NCI-H2196 treated with DMSO at 0.1 percent for 48 hours (cell line): ENCODE measurements at regions not wholly inside any gene's neighbourhood (a gene's known extent, or its start where the extent isn't known, plus 50 kb on each side); places are given as distances from the start of the nearest gene placed in this dataset.

Experiments
- DNase-seq: peaks from one replicate; lab custom pipeline; 2025; ENCODE audit not compliant: unreplicated experiment; lab: John Stamatoyannopoulos, UW

DNA sequence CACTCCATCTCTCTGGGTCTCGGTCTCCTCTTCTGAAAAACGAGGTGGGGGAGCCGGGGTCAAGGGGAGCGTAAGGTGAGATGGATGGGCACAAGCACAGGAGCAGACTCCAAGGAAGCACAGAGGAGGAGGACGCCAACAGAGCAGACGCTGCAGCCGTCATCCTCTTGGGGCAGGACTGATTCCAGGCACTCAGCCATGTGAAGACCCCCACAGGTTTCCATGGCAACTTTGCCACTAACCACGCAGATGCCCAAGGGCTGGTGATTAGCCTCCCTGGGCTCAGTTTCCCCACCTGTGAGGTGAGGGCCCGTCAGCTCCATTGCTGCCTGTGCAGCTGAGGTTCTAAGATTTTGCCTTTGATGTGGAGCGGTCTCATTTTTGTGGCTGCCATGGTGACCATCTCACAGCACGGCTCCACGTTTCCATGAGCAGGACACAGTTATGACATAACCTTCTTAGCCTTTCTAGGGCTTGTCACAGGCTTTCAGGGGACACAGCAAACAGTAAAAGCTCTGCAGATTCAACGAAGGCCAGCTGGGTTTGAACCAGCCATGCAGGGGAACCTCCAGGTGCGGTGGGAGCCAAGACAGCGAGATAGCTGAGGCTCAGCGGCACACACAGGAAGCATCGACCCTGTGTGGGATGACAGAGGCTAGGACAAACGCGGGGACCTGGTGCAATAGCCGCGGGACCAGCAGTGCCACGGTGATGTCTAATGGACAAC is 170.3 kb downstream of the NUP210 start:
- no peak for DNase-seq

DNA sequence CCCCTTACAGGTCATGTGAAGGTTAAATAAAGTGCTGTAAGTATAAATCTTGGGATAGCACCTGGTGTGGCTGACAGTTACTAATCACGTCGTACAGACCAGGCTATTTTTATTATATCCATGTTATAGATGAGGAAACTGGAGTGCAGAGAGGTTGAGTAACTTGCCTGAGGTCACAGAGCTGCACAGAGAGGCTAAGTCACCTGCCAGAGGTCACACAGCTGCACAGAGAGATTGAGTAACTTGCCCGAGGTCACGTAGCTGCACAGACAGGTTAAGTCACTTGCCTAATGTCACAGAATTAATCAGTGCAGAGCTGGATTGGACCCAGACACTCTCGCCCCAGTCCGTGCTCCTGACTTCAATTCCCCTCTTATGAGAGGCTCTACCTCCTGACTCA is 171.5 kb downstream of the NUP210 start:
- no peak for DNase-seq

DNA sequence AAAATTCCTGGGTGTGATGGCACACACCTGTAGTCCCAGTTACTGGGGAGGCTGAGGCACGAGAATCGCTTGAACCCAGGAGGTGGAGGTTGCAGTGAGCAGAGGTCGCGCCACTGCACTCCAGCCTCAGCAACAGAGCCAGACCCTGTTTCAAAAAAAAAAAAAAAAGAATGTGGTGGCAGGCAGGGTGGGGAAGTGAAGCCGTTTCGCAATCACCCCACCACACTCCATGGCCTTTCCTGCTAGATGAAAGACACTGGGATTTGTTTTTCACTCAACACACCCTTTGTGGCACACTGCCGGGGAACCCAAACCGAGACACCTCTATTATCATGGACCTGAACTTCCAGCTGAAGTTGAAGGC is 172.4 kb upstream of the IQSEC1 start:
- no peak for DNase-seq

DNA sequence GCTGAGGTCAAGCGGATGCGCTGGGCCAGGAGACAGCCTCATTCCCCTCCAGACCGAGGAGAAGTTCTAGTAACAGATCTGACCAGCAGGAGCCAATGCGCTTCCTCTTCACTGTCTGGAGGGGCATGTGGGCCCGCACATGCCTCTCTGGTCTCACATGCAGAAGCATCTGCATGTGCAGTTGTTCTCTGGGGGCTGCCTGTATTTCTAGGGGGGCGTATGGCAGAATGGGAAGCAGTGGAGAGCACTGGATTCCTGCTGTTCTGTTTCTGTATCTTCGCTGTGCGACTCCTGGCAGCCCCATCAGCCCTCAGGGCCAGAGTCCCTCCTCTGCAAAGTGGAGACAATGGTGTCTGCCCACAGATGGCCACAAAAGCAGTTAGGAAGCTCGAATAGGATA is 170.4 kb upstream of the IQSEC1 start:
- no peak for DNase-seq

DNA sequence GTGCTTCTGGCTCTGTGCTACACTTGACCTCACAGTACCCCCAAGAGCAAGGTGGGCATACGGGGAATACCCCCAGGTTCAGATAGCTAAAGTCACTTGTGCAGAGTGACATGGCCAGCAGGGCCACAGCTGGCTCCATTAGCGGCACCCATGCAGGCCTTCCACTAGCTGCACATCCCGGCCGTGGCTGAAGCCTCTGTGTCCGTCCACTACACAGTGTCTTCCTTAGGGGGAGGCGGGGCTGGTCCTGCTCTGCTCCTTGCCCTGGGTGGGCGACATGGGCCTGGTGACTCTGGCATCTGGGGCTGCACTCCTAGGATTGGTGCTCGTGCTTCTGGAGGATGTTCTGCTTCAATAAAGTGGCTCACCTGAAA is 169.1 kb upstream of the IQSEC1 start:
- DNase-seq: no peak

DNA sequence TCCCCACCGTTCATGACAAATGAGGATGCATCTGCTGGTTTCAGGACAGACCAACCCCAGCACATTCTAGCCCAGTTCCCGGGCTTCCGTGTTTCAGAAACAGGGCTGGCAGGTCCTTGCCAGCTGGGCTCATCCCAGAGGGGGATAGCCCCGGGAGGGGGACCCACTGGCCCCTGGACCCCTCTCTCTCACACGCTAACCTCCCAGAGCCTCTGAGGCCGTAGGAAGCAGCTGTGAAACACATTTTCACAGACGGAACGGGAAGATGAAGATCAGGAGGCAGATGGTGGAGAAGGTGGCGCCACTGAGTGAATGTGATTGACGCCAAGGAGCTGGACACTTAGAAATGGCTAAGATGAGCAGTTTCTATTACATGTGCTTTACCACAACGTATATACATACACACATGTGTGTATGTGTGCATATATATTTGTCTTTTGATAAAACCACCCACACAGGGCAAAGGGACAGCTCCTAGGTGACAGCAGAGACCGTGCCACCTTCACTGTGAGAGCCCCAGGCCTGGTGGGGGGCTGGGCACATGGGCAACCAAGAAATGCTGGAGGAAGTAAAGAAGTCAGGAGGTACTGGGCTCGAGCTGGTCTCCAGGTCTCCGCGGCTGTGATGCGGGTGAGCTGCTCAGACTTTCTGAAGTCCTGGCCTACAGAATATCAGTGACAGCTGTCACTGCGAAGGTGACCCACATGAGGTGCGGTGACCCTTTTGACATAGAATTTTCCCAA is 168.6 kb upstream of the IQSEC1 start:
- DNase-seq: no peak

DNA sequence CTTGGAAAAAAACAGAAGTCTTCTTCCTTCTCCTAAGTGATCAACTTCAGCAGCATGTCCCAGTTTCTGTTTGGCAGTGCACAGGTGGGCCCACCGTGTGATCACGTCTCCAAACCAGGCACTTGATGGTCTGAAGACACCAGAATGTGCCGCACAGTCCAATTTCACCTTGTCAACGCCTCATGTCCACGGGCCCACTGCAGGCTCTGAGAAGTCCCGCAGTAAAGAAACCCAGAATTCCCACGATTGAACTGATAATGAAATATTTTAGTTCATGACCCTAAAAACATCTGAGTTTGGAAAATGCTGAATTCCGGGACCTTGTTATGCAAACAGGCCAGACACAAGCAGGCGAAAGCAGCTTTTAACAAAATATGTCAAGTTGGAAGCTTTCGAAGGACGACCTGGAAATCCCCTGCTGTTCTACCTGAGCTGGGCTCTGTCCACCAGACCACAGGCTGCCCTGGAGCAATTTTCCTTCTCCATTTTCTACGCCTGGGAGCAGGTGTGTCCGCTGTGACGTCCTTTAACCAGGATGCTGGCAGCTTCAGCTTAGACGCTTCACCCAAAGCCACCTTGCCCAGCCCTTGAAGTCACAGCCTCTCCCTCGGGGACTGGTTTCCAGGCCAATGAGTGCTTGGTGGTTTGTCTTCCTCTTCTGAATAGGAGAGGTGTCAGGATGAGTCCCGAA is 167.8 kb upstream of the IQSEC1 start:
- DNase-seq: no peak

DNA sequence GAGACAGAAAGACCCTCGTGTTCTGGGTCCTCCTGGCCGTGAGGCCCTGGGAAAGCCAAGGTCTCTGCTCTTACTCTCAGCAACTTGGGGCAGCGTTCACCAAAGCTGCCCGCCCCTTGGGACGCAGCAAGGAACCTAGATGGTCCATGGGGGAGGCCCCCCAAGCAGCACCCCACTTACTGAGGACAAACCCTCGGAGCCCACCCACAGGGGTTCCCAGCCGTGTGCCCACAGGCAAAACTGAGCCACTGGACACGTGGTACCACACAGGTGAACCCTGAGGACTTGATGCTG is 166.2 kb upstream of the IQSEC1 start:
- DNase-seq: no peak

DNA sequence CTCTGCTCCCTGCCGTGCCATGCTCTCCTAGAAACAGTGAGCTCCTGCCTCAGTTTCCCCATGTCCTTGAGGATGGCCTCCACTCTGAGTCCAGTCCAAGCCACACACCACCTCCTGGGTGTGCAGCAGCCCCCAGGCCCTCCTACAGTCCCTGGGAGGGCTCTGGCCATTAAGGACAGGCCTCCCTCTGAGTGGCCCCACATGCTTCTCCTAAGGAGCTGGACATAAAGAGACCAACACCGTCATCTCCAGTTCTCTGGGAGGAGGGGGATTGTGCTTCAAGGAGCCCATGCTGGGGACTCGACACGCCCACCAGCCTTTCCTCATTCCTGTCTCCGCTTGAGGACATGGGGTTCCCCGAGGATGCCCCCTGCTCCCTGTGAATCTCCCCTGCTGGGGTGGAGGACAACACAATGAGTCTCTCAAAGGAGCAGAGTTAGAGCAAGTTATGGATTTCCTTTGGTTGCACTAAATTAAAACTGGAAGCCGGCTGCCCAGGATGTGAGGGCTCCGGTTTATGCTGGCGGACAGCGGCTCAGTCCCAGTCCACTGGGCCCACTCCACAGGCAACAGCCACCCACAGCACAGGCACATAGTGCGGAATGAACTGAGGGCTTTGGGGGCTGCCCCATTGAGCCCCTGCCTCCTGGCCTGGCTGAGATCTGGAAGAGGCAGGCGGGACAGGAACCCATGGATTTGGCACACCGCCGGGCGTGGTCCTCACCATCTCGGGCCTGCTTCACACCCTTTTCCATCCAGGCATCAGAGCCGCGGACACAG is 165.6 kb upstream of the IQSEC1 start:
- no peak for DNase-seq

DNA sequence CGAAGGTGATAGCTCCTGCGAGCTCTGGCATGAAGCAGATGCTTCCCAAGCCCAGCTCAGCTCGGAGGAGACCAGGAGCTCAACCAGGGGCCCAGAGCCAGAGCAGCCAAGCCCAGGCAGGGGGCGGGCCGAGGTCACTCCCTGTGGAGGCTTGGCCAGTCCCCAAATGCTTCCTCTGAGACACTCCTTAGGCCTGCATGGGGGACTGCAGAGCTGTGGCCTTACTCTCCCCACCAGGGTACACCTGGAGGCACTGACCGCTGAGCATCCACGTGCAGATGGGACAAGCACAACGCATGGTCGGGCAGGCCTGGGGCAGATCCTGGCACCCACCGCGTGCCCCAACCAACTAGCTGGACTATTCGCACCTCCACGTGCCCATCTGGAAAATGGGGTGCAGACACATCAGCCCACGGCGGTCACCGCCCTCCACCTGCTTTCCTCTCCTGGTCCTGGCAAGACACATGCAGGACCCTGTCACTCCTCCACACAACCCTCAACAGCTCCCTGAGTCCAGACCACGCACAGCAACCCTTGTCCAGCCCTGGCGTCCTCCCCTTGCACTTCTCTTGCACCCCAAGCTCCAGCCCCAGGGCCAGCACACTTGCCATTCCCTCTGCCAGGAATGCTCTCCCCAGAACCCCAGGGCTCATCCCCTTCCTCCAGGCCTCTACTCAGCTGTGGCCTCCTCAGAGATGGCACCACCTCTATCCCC is 164.7 kb upstream of the IQSEC1 start:
- DNase-seq: no peak

DNA sequence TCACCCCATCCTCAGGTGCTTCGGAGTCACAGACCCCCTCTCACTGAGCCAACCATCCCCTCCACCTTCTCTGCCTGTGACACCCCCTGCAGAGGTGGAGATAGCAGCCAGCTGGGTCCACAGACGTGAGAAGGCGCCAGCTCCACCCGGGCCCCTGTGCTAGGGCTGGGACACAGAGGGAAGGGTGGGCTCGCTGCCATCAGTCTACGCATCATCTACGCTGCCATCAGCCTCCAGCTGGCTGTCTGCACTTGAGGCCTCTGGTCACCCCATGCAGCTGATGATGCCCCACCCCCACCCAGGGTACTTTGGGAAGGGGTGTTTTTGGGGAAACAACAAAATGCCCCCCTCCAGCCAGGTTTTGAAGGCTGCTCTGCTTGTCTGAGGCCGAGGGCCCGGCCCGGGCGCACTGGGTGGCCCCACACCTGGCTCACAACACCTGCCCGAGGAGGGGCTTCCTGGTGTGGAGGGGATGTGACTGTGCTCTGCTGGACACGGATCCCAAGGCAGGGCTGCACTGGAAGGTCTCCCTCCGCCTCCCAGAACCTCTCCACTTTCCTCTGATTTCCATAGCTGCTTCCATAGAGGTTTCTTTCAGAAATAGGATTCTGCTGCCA is 163.4 kb upstream of the IQSEC1 start:
- no peak for DNase-seq

DNA sequence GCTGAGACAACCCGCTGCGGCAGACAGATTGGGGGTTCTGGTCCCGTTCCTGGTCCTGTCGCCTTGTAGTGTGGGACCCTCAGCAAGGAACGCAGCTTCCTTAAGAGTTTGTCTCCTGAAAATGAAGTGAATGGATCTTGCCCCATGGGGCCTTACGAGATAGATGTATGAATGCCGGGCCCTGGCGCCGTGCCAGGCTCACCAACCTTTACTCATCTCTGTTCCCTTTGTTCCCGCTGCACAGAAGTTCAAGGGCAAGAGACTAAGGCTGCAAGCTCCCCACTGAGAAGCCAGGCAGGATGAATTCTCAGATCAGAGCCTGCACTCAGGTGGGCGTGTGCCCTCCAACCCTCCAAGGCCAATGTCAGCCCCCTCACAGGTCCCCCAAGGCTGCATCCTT is 162.7 kb upstream of the IQSEC1 start:
- no peak for DNase-seq

DNA sequence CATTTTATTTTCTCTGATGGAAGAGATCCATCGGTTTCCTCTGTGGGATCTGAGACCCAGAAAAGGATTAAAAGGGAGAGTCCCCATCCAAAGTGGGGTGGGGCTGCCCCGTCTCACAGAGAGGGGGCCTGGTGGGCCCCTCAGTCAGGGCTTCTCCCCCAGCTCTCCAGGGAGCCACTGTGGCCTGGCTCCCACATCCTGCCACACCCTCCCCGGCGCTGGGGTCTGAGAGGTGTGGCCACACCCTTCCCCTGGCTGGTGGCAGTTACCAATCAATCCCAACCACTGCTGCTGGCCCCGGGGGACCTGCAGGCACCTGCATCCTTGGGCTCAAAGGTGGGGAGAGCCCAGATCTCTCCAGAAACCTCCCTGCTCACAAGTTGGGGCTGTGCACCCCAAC is 161.8 kb upstream of the IQSEC1 start:
- DNase-seq: no peak

DNA sequence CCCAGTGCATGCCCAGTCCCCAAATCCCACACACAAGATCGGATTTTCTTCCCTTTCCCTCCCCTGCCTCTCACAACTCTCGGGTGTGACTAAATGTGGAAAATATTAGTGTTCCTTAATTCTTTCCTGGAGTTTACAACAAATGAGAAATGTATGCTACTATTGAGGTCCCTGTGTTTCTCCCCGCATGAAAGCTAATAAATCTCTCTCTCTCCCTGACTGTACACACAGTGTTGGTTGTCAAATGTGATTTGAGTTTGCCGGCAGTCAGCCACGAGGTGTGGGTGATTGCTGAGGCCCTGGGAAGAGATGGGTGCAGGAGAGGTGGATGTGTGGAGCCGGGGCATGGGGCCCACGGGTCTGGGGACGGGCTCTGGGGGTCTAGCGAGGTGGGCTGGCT is 161.4 kb upstream of the IQSEC1 start:
- no peak for DNase-seq

DNA sequence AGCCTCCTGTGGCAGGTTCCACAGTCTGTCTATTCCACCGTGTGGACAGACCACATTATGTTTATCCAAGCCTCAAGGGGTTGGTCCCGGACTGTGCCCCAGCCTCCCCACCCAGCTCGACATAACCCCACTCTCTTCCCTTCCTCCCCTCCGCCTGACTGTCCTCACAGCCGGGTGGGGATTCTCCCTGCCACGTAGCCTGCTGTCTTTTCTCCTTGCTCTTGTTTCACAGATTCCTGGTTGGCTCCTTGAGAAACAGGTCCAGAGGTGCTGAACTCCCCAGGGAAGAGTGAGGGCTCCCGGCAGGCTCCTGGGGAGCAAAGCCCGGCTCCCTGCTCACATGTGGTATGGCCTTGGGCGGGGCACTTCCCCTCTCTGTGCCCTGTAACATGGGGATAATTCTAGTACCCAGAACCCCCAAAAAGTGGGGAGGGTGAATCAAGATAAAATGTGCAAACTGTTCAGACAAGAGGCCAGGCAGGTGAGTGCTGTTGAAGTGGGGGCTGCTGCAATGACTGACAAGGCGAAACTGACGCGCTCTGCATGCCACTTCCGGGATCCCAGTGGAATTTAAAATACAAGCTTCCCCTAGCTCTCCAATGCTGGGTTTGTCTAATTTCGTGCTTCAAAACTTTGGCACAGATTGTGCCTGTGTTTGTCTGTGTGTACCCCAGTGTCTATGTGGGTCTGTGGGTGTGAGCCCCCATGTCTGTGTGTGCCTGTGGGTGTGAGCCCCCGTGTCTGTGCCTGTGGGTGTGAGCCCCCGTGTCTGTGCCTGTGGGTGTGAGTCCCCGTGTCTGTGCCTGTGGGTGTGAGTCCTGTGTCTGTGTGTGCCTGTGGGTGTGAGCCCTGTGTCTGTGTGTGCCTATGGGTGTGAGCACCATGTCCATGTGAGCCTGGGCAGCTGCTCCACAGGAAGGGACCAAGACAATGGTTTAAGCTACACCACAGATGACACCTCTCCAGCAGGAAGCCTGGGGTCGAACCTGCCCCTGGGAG is 160.6 kb upstream of the IQSEC1 start:
- DNase-seq: no peak

DNA sequence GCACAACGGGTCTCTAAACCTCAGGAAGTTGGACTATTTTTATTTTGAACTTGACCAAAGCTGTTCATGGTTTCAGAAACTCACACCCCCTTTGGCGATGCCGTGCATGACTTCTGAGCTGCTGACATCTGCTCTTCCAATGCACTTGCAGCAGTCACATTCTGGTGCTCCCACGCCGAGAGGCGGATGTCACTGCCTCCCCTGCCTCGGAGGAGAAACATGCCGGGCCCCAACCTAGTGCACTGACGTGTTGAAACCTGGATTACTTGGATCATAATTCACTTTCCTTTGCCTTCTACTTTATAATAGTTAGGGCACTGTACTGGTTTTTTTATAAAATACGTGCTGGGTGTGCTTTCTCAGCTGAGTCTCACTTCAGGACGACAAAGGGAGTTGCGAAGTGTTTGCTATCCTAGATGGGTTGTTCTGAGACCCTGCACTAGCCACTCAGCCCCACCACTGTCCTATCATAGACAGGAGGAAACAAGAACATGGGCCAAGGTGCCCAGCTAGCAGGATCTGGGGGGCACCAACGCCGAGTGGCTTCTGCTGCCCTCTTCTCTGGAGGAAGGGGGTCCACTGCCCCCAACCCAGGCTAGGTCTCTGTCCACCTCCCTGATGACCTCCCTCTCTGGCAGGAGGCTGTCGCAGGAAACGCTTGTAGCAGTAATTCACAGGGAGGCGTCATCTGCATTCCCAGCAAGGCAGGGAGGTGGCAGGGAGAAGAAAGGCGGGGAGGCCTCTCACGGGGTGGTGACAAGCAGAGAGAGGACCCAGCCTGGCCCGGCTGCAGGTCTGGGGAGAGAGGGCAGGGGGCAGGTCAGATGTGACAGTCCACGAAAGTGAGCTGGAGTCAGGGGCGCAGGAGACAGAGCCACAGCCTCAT is 158.8 kb upstream of the IQSEC1 start:
- no peak for DNase-seq

DNA sequence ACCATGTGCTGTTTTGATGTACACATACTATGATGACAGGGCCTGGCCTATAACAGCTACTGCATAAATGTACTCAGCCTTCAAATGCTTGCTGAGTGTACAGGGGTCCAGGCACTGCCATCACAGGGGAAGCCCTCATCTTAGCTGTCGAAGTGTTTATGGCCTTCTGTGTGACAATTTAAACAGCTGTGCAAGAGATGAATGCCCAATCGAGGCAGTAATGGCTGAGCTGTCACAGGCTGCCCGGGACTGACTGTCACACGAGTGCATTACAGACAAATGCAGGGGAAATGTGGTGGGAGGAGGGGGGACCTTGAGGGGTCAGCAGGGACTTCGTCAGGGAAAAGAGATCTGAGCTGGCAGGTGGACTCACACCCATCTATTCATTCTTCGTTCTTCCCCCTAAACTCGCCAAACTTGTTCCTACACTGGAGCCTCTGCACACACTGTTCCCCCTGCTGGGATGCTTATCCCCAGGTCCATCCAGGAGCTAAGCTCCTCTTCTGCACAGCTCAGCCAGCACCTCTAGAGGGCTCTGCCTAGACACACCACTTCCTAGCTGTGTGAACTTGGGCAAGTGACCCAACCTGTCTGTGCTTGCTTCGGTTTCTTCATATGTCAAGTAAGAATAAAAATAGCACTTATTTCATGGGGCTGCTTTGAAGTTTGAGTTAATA is 156.2 kb upstream of the IQSEC1 start:
- DNase-seq: no peak

DNA sequence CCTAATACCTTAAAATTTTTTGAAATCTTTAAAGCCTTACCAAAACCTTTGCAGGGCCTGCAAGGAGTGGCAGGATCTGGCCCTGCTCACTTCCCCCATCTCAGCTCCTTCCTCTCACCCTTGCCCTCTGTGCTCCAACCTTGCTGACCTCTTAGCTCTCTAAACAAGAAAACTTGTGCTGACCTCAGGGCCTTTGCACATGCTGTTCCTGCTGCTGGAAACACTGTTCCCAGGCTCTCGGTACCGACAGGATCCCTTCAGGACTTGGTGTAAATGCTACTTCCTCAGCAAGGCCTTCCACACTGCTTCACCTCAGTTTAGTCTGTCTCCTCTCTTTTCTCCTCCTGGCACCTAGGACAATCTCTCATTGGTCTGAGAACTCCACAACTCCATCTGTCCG is 155.4 kb upstream of the IQSEC1 start:
- no peak for DNase-seq
